ENCODE measurements at regions not wholly inside any gene's neighbourhood (a gene's known extent, or its start where the extent isn't known, plus 50 kb on each side); places are given as distances from the start of the nearest gene placed in this dataset.

DNA sequence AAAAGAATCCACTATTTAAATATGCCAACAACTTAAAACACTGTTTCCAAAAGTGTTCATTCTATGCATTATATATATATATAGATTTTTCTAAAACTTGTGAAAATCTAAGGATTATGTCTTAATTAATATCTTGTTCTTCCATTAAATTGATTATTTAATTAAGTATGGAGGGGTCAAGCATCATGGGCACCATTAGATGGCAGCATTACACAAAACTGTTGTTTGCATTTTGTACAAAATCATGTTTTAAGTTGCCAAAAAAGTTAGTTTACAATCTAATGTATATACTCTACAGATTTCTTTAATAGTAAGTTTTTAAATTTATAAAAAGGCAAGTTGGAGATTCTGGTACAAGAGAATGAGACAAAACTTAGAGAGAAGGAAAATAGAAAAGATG is 213.2 kb upstream of the EDNRB start:
- TF ChIP-seq, protein P1, sequence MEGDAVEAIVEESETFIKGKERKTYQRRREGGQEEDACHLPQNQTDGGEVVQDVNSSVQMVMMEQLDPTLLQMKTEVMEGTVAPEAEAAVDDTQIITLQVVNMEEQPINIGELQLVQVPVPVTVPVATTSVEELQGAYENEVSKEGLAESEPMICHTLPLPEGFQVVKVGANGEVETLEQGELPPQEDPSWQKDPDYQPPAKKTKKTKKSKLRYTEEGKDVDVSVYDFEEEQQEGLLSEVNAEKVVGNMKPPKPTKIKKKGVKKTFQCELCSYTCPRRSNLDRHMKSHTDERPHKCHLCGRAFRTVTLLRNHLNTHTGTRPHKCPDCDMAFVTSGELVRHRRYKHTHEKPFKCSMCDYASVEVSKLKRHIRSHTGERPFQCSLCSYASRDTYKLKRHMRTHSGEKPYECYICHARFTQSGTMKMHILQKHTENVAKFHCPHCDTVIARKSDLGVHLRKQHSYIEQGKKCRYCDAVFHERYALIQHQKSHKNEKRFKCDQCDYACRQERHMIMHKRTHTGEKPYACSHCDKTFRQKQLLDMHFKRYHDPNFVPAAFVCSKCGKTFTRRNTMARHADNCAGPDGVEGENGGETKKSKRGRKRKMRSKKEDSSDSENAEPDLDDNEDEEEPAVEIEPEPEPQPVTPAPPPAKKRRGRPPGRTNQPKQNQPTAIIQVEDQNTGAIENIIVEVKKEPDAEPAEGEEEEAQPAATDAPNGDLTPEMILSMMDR (conservative IDR thresholded peaks at IDR 0.05; ENCODE audit: low read depth, low read length), result no peak; the same call in 1 of the 2 replicates
- TF ChIP-seq EZH2 (IDR thresholded peaks at IDR 0.05; ENCODE audit: low read length, unreplicated experiment) (no peak), EZH2phosphoT487 (IDR thresholded peaks at IDR 0.05; ENCODE audit: borderline replicate concordance, low read length) (no peak)
